ENCODE measurements at regions not wholly inside any gene's neighbourhood (a gene's known extent, or its start where the extent isn't known, plus 50 kb on each side); places are given as distances from the start of the nearest gene placed in this dataset.

GRCh38 chr2:136257893-136258292, 139.9 kb upstream of the CXCR4 start:
- DNase-seq = no peak

DNA sequence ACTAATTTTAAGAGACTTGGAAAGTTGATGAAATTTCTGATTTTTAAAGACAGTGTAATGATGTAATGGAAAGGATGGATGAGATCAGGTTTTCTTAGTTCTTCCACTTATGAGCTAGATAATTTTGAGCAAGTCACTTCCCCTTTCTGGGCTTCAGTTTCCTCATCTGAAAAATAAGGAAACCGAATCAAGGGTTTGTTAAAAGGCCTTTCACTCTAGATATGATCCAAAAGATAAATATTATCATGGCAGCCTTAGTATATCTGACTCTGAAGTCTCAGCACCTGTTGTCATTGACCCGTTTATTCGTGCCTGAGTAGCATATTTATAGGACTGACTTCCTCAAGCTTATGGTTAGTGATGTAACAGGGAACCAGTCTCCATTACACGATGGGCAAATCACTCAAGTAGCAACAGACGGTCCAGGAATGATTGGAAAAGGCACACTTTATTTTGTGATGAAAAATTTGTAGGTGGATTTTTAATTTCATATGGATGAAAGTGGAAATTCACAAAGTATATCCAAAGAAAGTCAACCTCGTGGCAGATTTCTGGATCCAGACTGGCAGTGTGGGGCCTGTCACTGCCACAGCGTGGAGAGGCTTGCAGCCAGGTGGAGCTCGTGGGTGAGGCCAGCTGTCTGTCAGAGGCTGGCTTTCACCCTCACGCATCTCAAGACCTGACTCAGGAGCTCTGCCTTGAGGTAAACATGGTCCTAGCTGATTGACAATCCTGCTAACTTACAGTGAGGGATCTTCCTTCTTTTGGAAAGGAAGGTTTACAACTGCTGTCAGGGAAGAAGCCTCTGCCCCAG, 137.9 kb upstream of the CXCR4 start:
- no peak for DNase-seq

DNA sequence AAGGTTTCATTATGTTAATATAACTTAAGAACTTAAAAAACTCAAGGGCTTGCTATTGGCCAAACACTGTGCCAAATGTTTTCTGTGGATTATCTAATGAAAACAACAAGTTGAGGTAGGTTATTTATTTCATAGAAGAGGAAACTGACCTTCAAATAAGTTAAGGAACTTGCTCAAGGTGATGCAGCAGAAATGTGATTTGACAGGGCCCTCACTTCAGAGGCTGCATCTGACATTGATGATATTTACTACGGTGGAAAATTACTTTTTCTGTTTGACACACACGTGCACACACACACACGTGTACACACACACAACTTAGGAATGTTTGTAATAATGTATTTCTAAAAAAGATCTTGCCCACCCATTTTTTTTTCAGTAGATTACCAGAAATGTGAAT, 137.2 kb upstream of the CXCR4 start:
- no peak for DNase-seq

DNA sequence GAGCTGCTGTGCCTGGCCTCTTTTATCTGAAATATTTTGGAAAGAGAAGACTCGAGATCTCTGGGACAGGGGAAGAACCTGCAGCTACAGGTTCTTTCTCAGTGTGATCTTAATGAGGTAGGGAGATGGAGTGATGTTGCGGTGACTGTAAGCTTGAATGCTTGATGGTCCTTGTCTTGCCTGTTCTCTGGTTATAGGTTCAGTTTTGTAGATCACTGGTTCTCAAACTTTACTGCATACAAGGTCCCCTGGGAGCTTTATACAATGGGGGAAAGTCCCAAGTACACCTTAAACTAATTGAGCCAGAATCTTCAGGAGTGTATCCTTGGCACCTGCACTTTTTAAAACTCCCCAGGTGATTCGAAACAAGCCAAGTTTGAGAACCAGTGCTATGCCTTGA, 136.7 kb upstream of the CXCR4 start:
- no peak for DNase-seq

DNA sequence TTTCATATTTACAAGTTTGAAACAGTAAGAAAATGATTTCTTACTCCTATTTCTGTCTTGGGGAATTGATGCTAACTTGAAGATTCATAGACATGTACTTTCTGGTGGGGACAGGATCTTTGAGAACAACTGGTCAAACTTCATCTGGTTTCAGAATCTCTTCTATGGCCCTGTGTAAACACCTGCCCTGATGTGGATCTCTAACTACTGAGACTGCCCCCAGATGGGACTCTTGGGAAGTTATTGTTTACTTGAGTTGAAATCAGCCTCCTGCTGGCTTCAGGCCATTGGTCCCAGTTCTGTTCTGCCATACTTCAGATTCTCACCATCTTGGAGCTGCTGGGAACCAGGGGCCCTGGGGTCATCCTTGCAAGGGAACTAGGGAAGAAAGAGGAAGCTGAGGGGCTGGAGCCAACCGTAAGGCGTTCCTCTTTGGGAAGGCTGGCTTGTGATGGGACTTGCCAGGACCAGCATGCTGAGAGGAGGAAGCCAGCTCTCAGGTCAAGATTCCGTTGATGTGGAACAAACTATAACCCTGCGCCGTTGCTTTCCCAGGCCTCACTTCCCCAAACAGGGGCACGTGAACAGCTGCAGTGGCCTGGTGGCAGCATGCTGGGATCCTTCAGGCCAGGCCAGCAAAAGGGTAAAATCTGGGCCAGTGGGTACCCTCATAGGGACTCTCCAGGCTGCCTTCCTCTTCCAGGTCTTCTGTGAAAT, 135.5 kb upstream of the CXCR4 start:
- no peak for DNase-seq

- DNase-seq = no peak
Measured at GRCh38 chr2:136251885-136252585, 134.1 kb upstream of the CXCR4 start.

- DNase-seq = no peak
Measured at GRCh38 chr2:136251197-136251884, 133.4 kb upstream of the CXCR4 start.

DNA sequence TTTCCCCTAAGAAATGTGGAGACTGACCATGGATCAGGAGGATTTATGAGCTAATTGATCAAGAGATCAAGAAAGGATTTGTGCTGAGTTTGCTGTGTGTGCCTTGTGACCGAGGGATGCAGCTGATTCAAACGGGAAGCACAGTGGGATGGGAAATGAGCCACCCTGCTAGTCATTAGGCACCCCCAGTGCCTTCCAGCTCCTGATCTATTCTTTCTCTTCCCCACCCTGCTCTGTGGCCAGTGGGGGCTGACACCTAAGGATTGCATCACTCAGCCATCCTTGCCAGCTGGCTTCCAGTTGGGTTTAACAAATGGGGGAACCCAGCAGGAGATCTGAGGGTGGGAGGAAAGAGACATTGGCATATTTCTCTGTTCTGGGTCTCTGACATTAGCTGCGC, 132.2 kb upstream of the CXCR4 start:
- no peak for DNase-seq

DNA sequence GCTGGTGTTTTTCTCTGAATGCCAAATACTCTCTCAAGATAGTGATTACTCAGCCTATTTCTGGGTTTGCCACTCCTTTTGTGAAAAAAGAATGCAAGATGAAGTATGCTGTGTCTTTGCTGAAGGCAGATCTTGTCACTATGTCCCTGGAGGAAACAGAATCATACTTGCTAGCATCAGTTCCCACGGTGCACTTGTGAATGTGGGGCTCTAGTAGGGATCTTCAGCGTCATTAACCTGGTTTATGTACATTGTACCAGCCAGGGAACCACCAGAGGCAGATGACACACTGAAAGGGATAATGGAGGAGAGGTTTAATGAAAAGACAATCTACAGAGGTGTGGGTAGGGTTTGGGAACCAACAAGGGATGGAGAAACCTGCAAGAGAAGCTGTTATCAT, 131.0 kb upstream of the CXCR4 start:
- no peak for DNase-seq

- no peak for DNase-seq
Measured at GRCh38 chr2:136248242-136248641, 130.3 kb upstream of the CXCR4 start.

DNA sequence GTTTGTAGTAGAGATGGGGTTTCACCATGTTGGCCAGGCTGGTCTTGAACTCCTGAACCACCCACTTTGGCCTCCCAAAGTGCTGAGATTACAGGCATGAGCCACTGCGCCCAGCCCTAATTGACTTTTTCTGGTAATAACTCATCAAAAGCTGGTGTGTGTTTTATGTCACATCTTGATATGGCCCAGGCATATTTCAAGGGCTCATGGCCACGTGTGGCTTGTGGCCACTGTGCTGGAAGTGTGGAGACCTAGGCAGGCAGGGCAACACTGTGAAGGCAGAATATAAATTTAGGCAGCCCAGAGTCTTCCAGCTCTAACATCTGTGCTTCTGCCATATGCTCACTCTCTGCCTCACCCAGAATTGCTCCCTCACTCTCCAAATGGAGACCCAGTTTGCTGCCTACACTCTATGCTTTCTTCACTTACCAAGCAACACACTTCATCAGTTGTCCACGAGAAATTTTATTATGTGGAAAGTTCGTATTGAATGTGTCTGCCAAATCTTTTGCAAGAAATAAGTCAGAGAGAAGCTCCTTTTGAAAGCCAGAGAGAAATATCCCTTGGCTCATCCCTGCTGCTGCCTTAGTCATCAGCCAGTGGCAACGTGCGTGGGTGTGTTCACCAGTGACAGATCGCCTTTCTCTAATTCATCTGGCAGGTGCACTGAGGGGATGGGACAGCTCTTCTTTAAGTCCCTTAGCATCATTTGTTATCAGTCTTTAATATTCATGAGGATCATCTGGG, 129.4 kb upstream of the CXCR4 start:
- DNase-seq = peak; percentile 53 to 68

DNA sequence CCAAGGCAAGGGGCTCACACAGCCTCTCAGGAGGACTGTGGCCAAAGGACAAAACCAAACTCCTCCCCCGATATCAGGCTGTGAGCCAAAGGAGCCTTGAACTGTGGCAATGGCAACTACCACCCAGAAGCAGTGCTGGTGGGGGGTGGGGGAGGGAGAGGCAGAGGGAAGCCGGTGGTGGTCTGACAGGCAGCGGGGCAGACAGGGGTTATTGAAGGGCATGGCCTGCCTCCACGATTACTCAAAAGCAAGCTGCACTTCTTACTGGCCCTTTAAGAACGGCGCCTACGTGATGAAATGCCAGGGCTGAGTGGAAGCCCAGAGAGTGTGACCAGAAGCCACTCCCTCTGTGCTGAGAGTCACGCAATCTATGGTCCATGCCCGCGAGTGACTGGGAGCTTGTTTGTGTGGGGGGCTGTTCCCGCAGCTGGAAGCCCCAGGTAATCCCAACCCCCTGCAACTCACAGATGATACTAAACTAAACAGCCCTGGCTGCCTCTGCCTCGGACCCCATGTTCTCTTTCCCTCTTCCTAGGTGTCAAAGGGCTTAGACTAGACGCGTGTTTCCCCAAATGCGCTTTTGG, 128.2 kb upstream of the CXCR4 start:
- DNase-seq = no peak

GRCh38 chr2:136245211-136245610, 127.3 kb upstream of the CXCR4 start:
- no peak for DNase-seq

GRCh38 chr2:136244536-136244885, 126.6 kb upstream of the CXCR4 start:
- no peak for DNase-seq

GRCh38 chr2:136243638-136244535, 125.9 kb upstream of the CXCR4 start:
- no peak for DNase-seq

DNA sequence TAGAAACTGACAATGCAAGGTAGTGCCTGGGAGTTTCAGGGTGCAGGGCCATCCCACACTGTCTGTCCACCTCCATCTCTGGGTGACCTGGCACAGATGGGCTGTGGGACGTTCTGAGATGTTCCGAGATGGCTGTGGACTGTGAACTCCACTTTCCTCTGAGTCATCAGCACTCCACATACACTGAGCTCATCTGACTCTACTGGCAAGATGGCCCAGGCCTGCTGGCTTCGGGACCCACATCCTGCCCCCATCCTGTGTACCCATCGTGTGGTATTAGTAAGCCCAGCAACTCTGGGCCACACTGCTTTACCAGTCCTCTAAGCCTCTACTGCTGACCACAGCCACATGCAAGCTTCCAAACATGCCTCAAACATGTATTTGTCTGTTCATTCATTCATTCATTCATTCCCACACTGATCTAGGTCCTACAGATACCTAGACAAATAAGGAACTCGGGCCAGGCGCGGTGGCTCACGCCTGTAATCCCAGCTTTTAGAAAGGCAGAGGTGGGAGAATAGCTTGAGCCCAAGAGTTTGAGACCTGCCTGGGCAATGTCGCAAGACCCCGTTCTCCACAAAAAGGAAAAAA, 124.8 kb upstream of the CXCR4 start:
- peak; percentile 57 to 68 for DNase-seq

GRCh38 chr2:136242100-136242499, 124.2 kb upstream of the CXCR4 start:
- DNase-seq = no peak

DNA sequence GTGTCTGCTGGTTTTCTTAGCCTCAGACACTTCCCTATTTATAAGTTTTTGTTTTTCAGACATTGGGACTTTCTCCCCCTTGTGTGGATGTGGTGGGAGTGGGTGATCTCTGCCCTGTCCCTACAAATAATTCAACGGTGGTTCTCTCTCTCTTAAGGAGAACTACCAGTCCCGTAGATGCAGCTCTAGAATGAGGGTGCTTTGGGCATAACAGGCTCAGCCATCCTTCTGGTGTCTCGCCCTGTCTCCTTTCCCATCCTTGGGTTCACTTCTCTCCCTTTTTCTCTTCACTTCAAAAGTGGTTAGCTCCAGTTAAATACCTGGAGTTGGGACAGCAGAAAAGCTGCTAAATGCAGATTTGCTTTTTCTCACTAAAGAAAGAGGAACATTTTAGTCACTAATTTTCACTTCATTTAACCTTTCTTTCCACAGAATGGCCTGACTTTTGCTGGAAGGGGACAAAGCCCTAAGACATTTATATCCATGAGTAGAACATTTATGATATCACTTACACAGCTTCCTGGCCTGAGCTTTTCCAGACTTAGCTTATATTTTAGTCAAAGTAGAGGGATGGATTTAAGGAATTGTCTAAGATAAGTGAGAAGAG, 121.2 kb upstream of the CXCR4 start:
- DNase-seq = no peak

- DNase-seq = peak; percentile 38 to 46
Measured at GRCh38 chr2:136238286-136239078, 120.5 kb upstream of the CXCR4 start.

All from activated CD4-positive, alpha-beta T cell treated with anti-CD3 and anti-CD28 coated beads, Interleukin-2, amount 50 U/mL, for 48 hours (primary cell).